GM03348 (cell line): ENCODE measurements at regions not wholly inside any gene's neighbourhood (a gene's known extent, or its start where the extent isn't known, plus 50 kb on each side); places are given as distances from the start of the nearest gene placed in this dataset.
A peak's percentile ranks its signal among the peaks of the same experiment; 100 is the strongest.

ENCODE experiments used
- DNase-seq: peaks from one replicate; pipeline ENCODE4 v3.0.0; 2012; ENCODE audit warnings: low spot score

GRCh38 chr20:24334830-24335229 lies 134.6 kb upstream of the SYNDIG1 start:
- no peak for DNase-seq

- no peak for DNase-seq
Observed at GRCh38 chr20:24332956-24333355, 136.5 kb upstream of the SYNDIG1 start.

- DNase-seq, result no peak
Observed at GRCh38 chr20:24331939-24332338, 137.5 kb upstream of the SYNDIG1 start.

- no peak for DNase-seq
Observed at GRCh38 chr20:24328901-24329300, 140.5 kb upstream of the SYNDIG1 start.

GRCh38 chr20:24321973-24322372 lies 147.5 kb upstream of the SYNDIG1 start:
- no peak for DNase-seq

GRCh38 chr20:24318569-24319352 lies 150.7 kb upstream of the SYNDIG1 start:
- no peak for DNase-seq

GRCh38 chr20:24317224-24317623 lies 152.2 kb upstream of the SYNDIG1 start:
- no peak for DNase-seq

GRCh38 chr20:24316731-24317130 lies 152.7 kb upstream of the SYNDIG1 start:
- no peak for DNase-seq

GRCh38 chr20:24314053-24314452 lies 155.4 kb upstream of the SYNDIG1 start:
- DNase-seq, result no peak

GRCh38 chr20:24309596-24309995 lies 159.8 kb upstream of the SYNDIG1 start:
- DNase-seq, result no peak

- DNase-seq, result no peak
Observed at GRCh38 chr20:24305371-24305770, 164.1 kb upstream of the SYNDIG1 start.

GRCh38 chr20:24304291-24304690 lies 165.1 kb upstream of the SYNDIG1 start:
- DNase-seq, result no peak

GRCh38 chr20:24303393-24304170 lies 165.8 kb upstream of the SYNDIG1 start:
- peak; percentile 23 for DNase-seq

GRCh38 chr20:24297993-24298392 lies 171.4 kb upstream of the SYNDIG1 start:
- no peak for DNase-seq

- no peak for DNase-seq
Observed at GRCh38 chr20:24296477-24297261, 172.8 kb upstream of the SYNDIG1 start.

- DNase-seq, result no peak
Observed at GRCh38 chr20:24291014-24291413, 178.4 kb upstream of the SYNDIG1 start.

GRCh38 chr20:24289737-24290481 lies 179.5 kb upstream of the SYNDIG1 start:
- no peak for DNase-seq

GRCh38 chr20:24283186-24283585 lies 186.2 kb upstream of the SYNDIG1 start:
- DNase-seq, result no peak

GRCh38 chr20:24277196-24277595 lies 192.2 kb upstream of the SYNDIG1 start:
- no peak for DNase-seq

GRCh38 chr20:24275946-24276705 lies 193.3 kb upstream of the SYNDIG1 start:
- no peak for DNase-seq

GRCh38 chr20:24273251-24273650 lies 196.2 kb upstream of the SYNDIG1 start:
- no peak for DNase-seq
